ENCODE measurements at regions not wholly inside any gene's neighbourhood (a gene's known extent, or its start where the extent isn't known, plus 50 kb on each side); places are given as distances from the start of the nearest gene placed in this dataset.

DNA sequence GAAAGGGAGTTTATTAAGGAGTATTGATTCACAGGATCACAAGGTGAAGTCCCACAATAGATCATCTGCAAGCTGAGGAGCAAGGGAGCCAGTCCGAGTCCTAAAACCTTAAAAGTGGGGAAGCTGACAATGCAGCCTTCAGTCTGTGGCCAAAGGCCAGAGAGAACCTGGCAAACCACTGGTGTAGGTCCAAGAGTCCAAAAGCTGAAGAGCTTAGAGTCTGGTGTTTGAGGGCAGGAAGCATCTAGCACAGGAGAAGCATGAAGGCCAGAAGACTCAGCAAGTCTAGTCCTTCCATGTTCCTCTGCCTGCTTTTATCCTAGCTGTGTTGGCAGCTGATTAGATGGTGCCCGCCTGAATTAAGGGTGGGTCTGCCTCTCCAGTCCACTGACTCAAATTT, 193.0 kb downstream of the KIF2B start:
- no peak for DNase-seq (ENCODE audit: low read depth, low spot score)
- Histone ChIP-seq H3K9me3 (ENCODE audit: low read depth, low read length) (no peaks in the 10 kb centered on the region), H3K9ac (ENCODE audit: insufficient read length) (no peak overlapping the region), H3K4me3 (no peak overlapping the region), H3K27ac (no peak overlapping the region), H3K36me3 (ENCODE audit: insufficient read depth, low read length) (no peaks in the 10 kb centered on the region)
- TF ChIP-seq POLR2AphosphoS5 (IDR thresholded peaks at IDR 0.05; ENCODE audit: borderline replicate concordance, low read depth, low read length): no peak

DNA sequence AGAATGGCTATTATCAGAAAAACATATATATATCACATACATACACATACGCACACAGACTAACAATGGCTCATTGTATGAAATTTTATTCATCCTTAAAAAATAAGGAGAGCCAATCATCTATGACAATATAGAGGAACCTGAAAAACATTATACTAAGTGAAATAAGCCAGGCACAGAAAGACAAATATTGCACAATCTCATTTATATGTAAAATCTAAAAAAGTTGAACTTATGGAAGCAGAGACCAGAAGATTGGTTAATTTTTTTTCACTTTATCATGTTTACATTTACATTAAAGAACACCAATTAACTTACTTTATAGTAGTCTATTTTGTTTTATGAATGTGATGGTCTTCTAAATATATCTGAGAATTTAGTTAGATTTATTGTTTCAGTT, 198.7 kb downstream of the KIF2B start:
- no peak for TF ChIP-seq POLR2AphosphoS5 (IDR thresholded peaks at IDR 0.05; ENCODE audit: borderline replicate concordance, low read depth, low read length)
- TF ChIP-seq FOXP2 (optimal IDR thresholded peaks at IDR 0.05; ENCODE audit: control extremely low read depth, extremely low read length, insufficient read depth): no peak
- TF ChIP-seq EZH2 (IDR thresholded peaks at IDR 0.05): no peak
- H3K9me3 ChIP-seq (ENCODE audit: low read depth, low read length): no peaks in the 10 kb centered on the region
- H3K36me3 ChIP-seq (ENCODE audit: insufficient read depth, low read length): no peaks in the 10 kb centered on the region
- DNase-seq (ENCODE audit: low read depth, low spot score): no peak
- H3K9ac ChIP-seq (ENCODE audit: insufficient read length): no peak overlapping the region
- no peak overlapping the region for H3K4me3 ChIP-seq
- H3K27ac ChIP-seq: no peak overlapping the region

GRCh38 chr17:54028986-54029580, 206.4 kb downstream of the KIF2B start:
- Histone ChIP-seq H3K36me3 (ENCODE audit: insufficient read depth, low read length) (no peaks in the 10 kb centered on the region), H3K9me3 (ENCODE audit: low read depth, low read length) (no peaks in the 10 kb centered on the region), H3K27ac (no peak overlapping the region), H3K4me3 (no peak overlapping the region), H3K9ac (ENCODE audit: insufficient read length) (no peak overlapping the region)
- no peak for DNase-seq (ENCODE audit: low read depth, low spot score)
- no peak for TF ChIP-seq POLR2AphosphoS5 (IDR thresholded peaks at IDR 0.05; ENCODE audit: borderline replicate concordance, low read depth, low read length)
- no peak for TF ChIP-seq EZH2 (IDR thresholded peaks at IDR 0.05)
- TF ChIP-seq FOXP2 (optimal IDR thresholded peaks at IDR 0.05; ENCODE audit: control extremely low read depth, extremely low read length, insufficient read depth): no peak

- Histone ChIP-seq H3K27ac (no peak overlapping the region), H3K36me3 (ENCODE audit: insufficient read depth, low read length) (no peaks in the 10 kb centered on the region), H3K4me3 (no peak overlapping the region), H3K9me3 (ENCODE audit: low read depth, low read length) (no peaks in the 10 kb centered on the region), H3K9ac (ENCODE audit: insufficient read length) (no peak overlapping the region)
- no peak for TF ChIP-seq FOXP2 (optimal IDR thresholded peaks at IDR 0.05; ENCODE audit: control extremely low read depth, extremely low read length, insufficient read depth)
- TF ChIP-seq POLR2AphosphoS5 (IDR thresholded peaks at IDR 0.05; ENCODE audit: borderline replicate concordance, low read depth, low read length): no peak
- no peak for TF ChIP-seq EZH2 (IDR thresholded peaks at IDR 0.05)
- no peak for DNase-seq (ENCODE audit: low read depth, low spot score)
Observed at GRCh38 chr17:54029986-54030385, 207.3 kb downstream of the KIF2B start.

DNA sequence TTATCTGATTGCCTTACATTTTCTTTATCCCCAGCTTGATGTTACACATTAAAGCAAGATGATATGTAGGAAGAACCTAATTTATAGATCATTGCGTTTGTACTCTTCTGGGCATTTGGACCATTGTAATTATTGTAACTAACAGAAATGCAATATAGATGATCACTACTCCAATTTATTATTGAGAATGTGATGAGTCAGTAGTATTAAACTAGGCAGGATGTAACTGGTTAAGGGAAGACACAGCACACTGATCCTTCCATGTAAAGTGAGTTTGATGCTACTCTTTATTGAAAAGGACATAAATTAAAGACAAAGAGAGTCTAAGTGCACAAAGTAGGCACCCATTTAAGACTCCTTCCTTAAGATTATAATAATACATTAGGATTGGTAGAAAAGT, 223.8 kb downstream of the KIF2B start:
- Histone ChIP-seq H3K9ac (ENCODE audit: insufficient read length) (no peak overlapping the region), H3K4me3 (no peak overlapping the region), H3K9me3 (ENCODE audit: low read depth, low read length) (no peaks in the 10 kb centered on the region), H3K27ac (no peak overlapping the region), H3K36me3 (ENCODE audit: insufficient read depth, low read length) (no peaks in the 10 kb centered on the region)
- no peak for DNase-seq (ENCODE audit: low read depth, low spot score)
- TF ChIP-seq FOXP2 (optimal IDR thresholded peaks at IDR 0.05; ENCODE audit: control extremely low read depth, extremely low read length, insufficient read depth) (no peak), EZH2 (IDR thresholded peaks at IDR 0.05) (no peak), POLR2AphosphoS5 (IDR thresholded peaks at IDR 0.05; ENCODE audit: borderline replicate concordance, low read depth, low read length) (no peak)

- Histone ChIP-seq H3K36me3 (ENCODE audit: insufficient read depth, low read length) (no peaks in the 10 kb centered on the region), H3K4me3 (no peak overlapping the region), H3K27ac (no peak overlapping the region), H3K9me3 (ENCODE audit: low read depth, low read length) (no peaks in the 10 kb centered on the region), H3K9ac (ENCODE audit: insufficient read length) (no peak overlapping the region)
- no peak for TF ChIP-seq POLR2AphosphoS5 (IDR thresholded peaks at IDR 0.05; ENCODE audit: borderline replicate concordance, low read depth, low read length)
- TF ChIP-seq EZH2 (IDR thresholded peaks at IDR 0.05): no peak
- no peak for TF ChIP-seq FOXP2 (optimal IDR thresholded peaks at IDR 0.05; ENCODE audit: control extremely low read depth, extremely low read length, insufficient read depth)
- DNase-seq (ENCODE audit: low read depth, low spot score): no peak
Observed at GRCh38 chr17:54063639-54064038, 240.9 kb downstream of the KIF2B start.

DNA sequence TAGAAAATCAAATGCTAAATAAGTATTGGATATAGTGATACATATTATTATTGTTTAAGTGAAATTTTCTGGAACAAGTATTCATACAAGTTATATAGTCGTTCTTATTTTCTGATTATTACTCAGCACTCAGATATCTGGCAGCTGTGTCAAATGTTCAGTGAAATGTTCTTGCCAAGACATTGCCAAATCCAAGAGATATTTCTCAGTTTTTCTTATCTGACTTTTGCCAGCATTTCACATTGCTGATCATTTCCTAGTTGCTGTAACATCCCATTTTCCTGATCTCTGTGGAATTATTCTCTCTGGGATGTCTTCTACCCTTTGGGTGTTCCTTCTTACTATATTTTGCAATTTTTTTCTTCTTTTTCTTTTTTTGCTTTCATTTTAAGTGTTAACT, 262.3 kb downstream of the KIF2B start:
- Histone ChIP-seq H3K9me3 (ENCODE audit: low read depth, low read length) (no peaks in the 10 kb centered on the region), H3K36me3 (ENCODE audit: insufficient read depth, low read length) (no peaks in the 10 kb centered on the region), H3K27ac (no peak overlapping the region), H3K9ac (ENCODE audit: insufficient read length) (no peak overlapping the region), H3K4me3 (no peak overlapping the region)
- DNase-seq (ENCODE audit: low read depth, low spot score): no peak
- no peak for TF ChIP-seq FOXP2 (optimal IDR thresholded peaks at IDR 0.05; ENCODE audit: control extremely low read depth, extremely low read length, insufficient read depth)
- no peak for TF ChIP-seq POLR2AphosphoS5 (IDR thresholded peaks at IDR 0.05; ENCODE audit: borderline replicate concordance, low read depth, low read length)
- TF ChIP-seq EZH2 (IDR thresholded peaks at IDR 0.05): no peak

GRCh38 chr17:54085934-54086333, 263.2 kb downstream of the KIF2B start:
- no peak overlapping the region for H3K27ac ChIP-seq
- DNase-seq (ENCODE audit: low read depth, low spot score): no peak

DNA sequence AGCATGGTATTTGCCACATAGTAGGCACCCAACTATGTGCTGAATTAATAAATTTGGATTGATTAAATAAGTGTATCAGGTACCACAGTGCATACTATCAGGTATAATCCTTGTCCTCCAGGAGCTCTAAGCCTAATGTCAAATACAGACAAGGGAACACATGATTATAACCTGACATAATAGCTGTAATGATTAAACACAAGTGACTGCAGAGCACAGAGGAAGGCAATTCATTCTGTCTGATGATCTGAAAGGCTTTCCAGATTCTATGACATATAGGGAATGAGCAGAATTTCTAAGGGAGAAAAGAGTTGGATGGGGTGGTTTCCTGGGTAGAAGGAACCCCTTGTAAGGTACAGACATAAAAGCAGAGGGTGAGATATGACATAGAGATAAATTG, 273.5 kb downstream of the KIF2B start:
- TF ChIP-seq EZH2 (IDR thresholded peaks at IDR 0.05) (no peak), FOXP2 (optimal IDR thresholded peaks at IDR 0.05; ENCODE audit: control extremely low read depth, extremely low read length, insufficient read depth) (no peak), POLR2AphosphoS5 (IDR thresholded peaks at IDR 0.05; ENCODE audit: borderline replicate concordance, low read depth, low read length) (no peak)
- Histone ChIP-seq H3K27ac (no peak overlapping the region), H3K4me3 (no peak overlapping the region), H3K9me3 (ENCODE audit: low read depth, low read length) (no peaks in the 10 kb centered on the region), H3K9ac (ENCODE audit: insufficient read length) (no peak overlapping the region), H3K36me3 (ENCODE audit: insufficient read depth, low read length) (no peaks in the 10 kb centered on the region)
- no peak for DNase-seq (ENCODE audit: low read depth, low spot score)

More at GRCh38 chr17:54085934-54086333, 263.2 kb downstream of the KIF2B start:
- TF ChIP-seq EZH2 (IDR thresholded peaks at IDR 0.05) (no peak), POLR2AphosphoS5 (IDR thresholded peaks at IDR 0.05; ENCODE audit: borderline replicate concordance, low read depth, low read length) (no peak), FOXP2 (optimal IDR thresholded peaks at IDR 0.05; ENCODE audit: control extremely low read depth, extremely low read length, insufficient read depth) (no peak)
- H3K36me3 ChIP-seq (ENCODE audit: insufficient read depth, low read length): no peaks in the 10 kb centered on the region
- no peak overlapping the region for H3K4me3 ChIP-seq
- no peak overlapping the region for H3K9ac ChIP-seq (ENCODE audit: insufficient read length)
- no peaks in the 10 kb centered on the region for H3K9me3 ChIP-seq (ENCODE audit: low read depth, low read length)

Data from SK-N-MC (cell line).